Caco-2 (cell line): ENCODE measurements at regions not wholly inside any gene's neighbourhood (a gene's known extent, or its start where the extent isn't known, plus 50 kb on each side); places are given as distances from the start of the nearest gene placed in this dataset.

Source experiments
- BruUV-seq: library from RNA; stranded (reverse); fragments of 400-500 nt; replicated peaks from 2 replicates; lab custom pipeline; 2021; lab: Mats Ljungman, UMichigan
- CTCF ChIA-PET: fragments of 300-600 bp; sonication (Branson Sonifier 250); formaldehyde crosslinking; loops from one replicate; lab custom pipeline; 2022; ENCODE audit warnings: antibody characterized with exemption; lab: Charles Lee
- POLR2A ChIA-PET: fragments of 300-600 bp; sonication (Branson Sonifier 250); formaldehyde crosslinking; loops from one replicate; lab custom pipeline; 2022; ENCODE audit warnings: antibody characterized with exemption; lab: Charles Lee
- DNase-seq, 2 experiments: peaks; one replicate each; pipeline versions ENCODE4 v3.0.0 to v3.0.0-alpha.2; 2020 to 2022
- H3K27me3 ChIP-seq: replicated peaks from 2 replicates; pipeline ENCODE4 v1.6.0; 2011; ENCODE audit warnings: low read length; ENCODE audit not compliant: control insufficient read depth, insufficient read depth
- H3K36me3 ChIP-seq: 2 replicates; pipeline ENCODE4 v1.5.1; 2011; ENCODE audit warnings: low read length; ENCODE audit not compliant: control insufficient read depth, insufficient read depth
- H3K4me1 ChIP-seq: fragments of 250-450 bp; sonication (Bioruptor Pico); 2 replicates; pipeline ENCODE4 v1.5.1; 2020; ENCODE audit warnings: mild to moderate bottlenecking
- H3K4me3 ChIP-seq: 2 replicates; pipeline ENCODE4 v1.5.1; 2011; ENCODE audit warnings: low read depth, mild to moderate bottlenecking, control low read depth, low read length
- H3K9me3 ChIP-seq: fragments of 250-450 bp; sonication (Bioruptor Pico); 2 replicates; pipeline ENCODE4 v1.5.1; 2020; ENCODE audit warnings: mild to moderate bottlenecking, moderate library complexity
- H3K27ac Mint-ChIP-seq: one replicate; pipeline ENCODE4 v1.8.0; 2022; ENCODE audit warnings: mixed read lengths; ENCODE audit not compliant: unreplicated experiment
- H3K27me3 Mint-ChIP-seq: one replicate; pipeline ENCODE4 v1.8.0; 2022; ENCODE audit warnings: mixed read lengths; ENCODE audit not compliant: insufficient read depth, unreplicated experiment
- H3K36me3 Mint-ChIP-seq: one replicate; pipeline ENCODE4 v1.8.0; 2022; ENCODE audit warnings: mild to moderate bottlenecking, mixed read lengths; ENCODE audit not compliant: insufficient read depth, unreplicated experiment
- H3K4me1 Mint-ChIP-seq: one replicate; pipeline ENCODE4 v1.8.0; 2022; ENCODE audit warnings: low read depth, mixed read lengths; ENCODE audit not compliant: unreplicated experiment
- H3K4me3 Mint-ChIP-seq: one replicate; pipeline ENCODE4 v1.8.0; 2022; ENCODE audit warnings: mild to moderate bottlenecking, moderate library complexity, mixed read lengths; ENCODE audit not compliant: unreplicated experiment
- H3K9me3 Mint-ChIP-seq: one replicate; pipeline ENCODE4 v1.8.0; 2022; ENCODE audit warnings: mixed read lengths; ENCODE audit not compliant: unreplicated experiment
- CTCF ChIP-seq, 2 experiments: fragments of 200-600 bp in 1 of 2; IDR thresholded peaks; 1 replicate in 1 of 2; 2 replicates in 1 of 2; pipeline versions ENCODE4 v1.5.1 to v1.8.0; 2011 to 2022; ENCODE audit warnings: antibody characterized with exemption in 1 of 2, control low read depth in 1 of 2, inconsistent platforms in 1 of 2, low read depth in 1 of 2, low read length in 1 of 2, mild to moderate bottlenecking in 1 of 2, moderate library complexity in 1 of 2; ENCODE audit not compliant: insufficient read depth in 1 of 2, severe bottlenecking in 1 of 2, unreplicated experiment in 1 of 2
- intact Hi-C: fragments of 100-400 bp; cut with micrococcal nuclease; formaldehyde crosslinking; loops from one replicate; pipeline ENCODE4 v1.10.0; 2022; ENCODE audit not compliant: unreplicated experiment

- BruUV-seq = no TSS peak
- peaks cover 10% of the 10 kb centered on the region for H3K27me3 Mint-ChIP-seq
- intact Hi-C loops = no loop called here
- no peaks in the 10 kb centered on the region for H3K9me3 Mint-ChIP-seq
- no peak overlapping the region for H3K27ac Mint-ChIP-seq
- Histone ChIP-seq H3K36me3 (no peaks in the 10 kb centered on the region), H3K9me3 (no peaks in the 10 kb centered on the region), H3K27me3 (no peaks in the 10 kb centered on the region), H3K4me3 (no peak overlapping the region), H3K4me1 (no peaks in the 10 kb centered on the region)
- TF ChIP-seq CTCF (IDR thresholded peaks at IDR 0.05; ENCODE audit: insufficient read depth in 1 of 2, low read depth in 1 of 2, low read length in 1 of 2, severe bottlenecking in 1 of 2, unreplicated experiment in 1 of 2) = no peak
- no peaks in the 10 kb centered on the region for H3K4me1 Mint-ChIP-seq
- ChIA-PET POLR2A (no interaction called here), CTCF (interaction anchor here (0.6 kb wide), 1 partner anchor 709 kb away, joined by 4 read pairs; no protein-coding TSS in a partner anchor)
- H3K4me3 Mint-ChIP-seq = no peak overlapping the region
- no peaks in the 10 kb centered on the region for H3K36me3 Mint-ChIP-seq
- DNase-seq = no peak
Observed at GRCh38 chr5:122541388-122541787, 229.4 kb downstream of the SNCAIP start.

- no peaks in the 10 kb centered on the region for H3K36me3 ChIP-seq
- H3K36me3 Mint-ChIP-seq = no peaks in the 10 kb centered on the region
- TF ChIP-seq CTCF (IDR thresholded peaks at IDR 0.05; ENCODE audit: insufficient read depth in 1 of 2, low read depth in 1 of 2, low read length in 1 of 2, severe bottlenecking in 1 of 2, unreplicated experiment in 1 of 2) = no peak
- no peaks in the 10 kb centered on the region for H3K9me3 ChIP-seq
- no peaks in the 10 kb centered on the region for H3K4me1 Mint-ChIP-seq
- H3K27ac Mint-ChIP-seq = no peak overlapping the region
- H3K27me3 Mint-ChIP-seq = peaks cover 13% of the 10 kb centered on the region
- H3K27me3 ChIP-seq = no peaks in the 10 kb centered on the region
- no peak for DNase-seq
- no peak overlapping the region for H3K4me3 Mint-ChIP-seq
- intact Hi-C loops = no loop called here
- no TSS peak for BruUV-seq
- no peaks in the 10 kb centered on the region for H3K9me3 Mint-ChIP-seq
- no peak overlapping the region for H3K4me3 ChIP-seq
- POLR2A ChIA-PET = no interaction called here
- CTCF ChIA-PET = no interaction called here
- no peaks in the 10 kb centered on the region for H3K4me1 ChIP-seq
Observed at GRCh38 chr5:122545986-122546385, 228.9 kb upstream of the SNX2 start.

- peaks cover 14% of the 10 kb centered on the region for H3K27me3 Mint-ChIP-seq
- DNase-seq = no peak
- no peaks in the 10 kb centered on the region for H3K36me3 Mint-ChIP-seq
- Histone ChIP-seq H3K36me3 (no peaks in the 10 kb centered on the region), H3K4me3 (no peak overlapping the region), H3K4me1 (no peaks in the 10 kb centered on the region), H3K27me3 (no peaks in the 10 kb centered on the region), H3K9me3 (no peaks in the 10 kb centered on the region)
- no peak for TF ChIP-seq CTCF (IDR thresholded peaks at IDR 0.05; ENCODE audit: insufficient read depth in 1 of 2, low read depth in 1 of 2, low read length in 1 of 2, severe bottlenecking in 1 of 2, unreplicated experiment in 1 of 2)
- intact Hi-C loops = no loop called here
- ChIA-PET POLR2A (no interaction called here), CTCF (no interaction called here)
- no peak overlapping the region for H3K4me3 Mint-ChIP-seq
- no peaks in the 10 kb centered on the region for H3K9me3 Mint-ChIP-seq
- no peak overlapping the region for H3K27ac Mint-ChIP-seq
- BruUV-seq = no TSS peak
- no peaks in the 10 kb centered on the region for H3K4me1 Mint-ChIP-seq
Observed at GRCh38 chr5:122547219-122547618, 227.7 kb upstream of the SNX2 start.
